CD14-positive monocyte (primary cell): ENCODE measurements at regions not wholly inside any gene's neighbourhood (a gene's known extent, or its start where the extent isn't known, plus 50 kb on each side); places are given as distances from the start of the nearest gene placed in this dataset.

Source experiments
- DNase-seq, 3 donors: peaks; one replicate each; pipeline ENCODE4 v3.0.0-alpha.2; 2011 to 2022
- H2AFZ ChIP-seq: 2 replicates; pipeline ENCODE4 v1.6.0; 2012; ENCODE audit warnings: mild to moderate bottlenecking, low read depth, low read length, inconsistent platforms; ENCODE audit not compliant: insufficient read depth, poor library complexity, severe bottlenecking
- H3K27ac ChIP-seq, 2 donors: 1 replicate in 1 of 2; 2 replicates in 1 of 2; pipeline ENCODE4 v1.5.1; 2012 to 2013; ENCODE audit warnings: low read length in 2 of 2, control low read depth in 1 of 2, inconsistent platforms in 1 of 2, low read depth in 1 of 2, mild to moderate bottlenecking in 1 of 2
- H3K27me3 ChIP-seq, 2 donors: one replicate each; pipeline versions ENCODE4 v1.6.0 to v1.6.1; 2011 to 2013; ENCODE audit warnings: low read length in 2 of 2; ENCODE audit not compliant: control insufficient read depth in 2 of 2, insufficient read depth in 2 of 2
- H3K36me3 ChIP-seq, 2 donors: replicated peaks in 1 of 2; 1 replicate in 1 of 2; 2 replicates in 1 of 2; pipeline versions ENCODE4 v1.5.1 to v1.6.1; 2012 to 2013; ENCODE audit warnings: low read length in 2 of 2, control low read depth in 1 of 2, inconsistent platforms in 1 of 2, mild to moderate bottlenecking in 1 of 2; ENCODE audit not compliant: insufficient read depth in 2 of 2, control insufficient read depth in 1 of 2
- H3K4me1 ChIP-seq, 2 donors: 1 replicate in 1 of 2; 2 replicates in 1 of 2; pipeline versions ENCODE4 v1.5.1 to v1.6.1; 2012 to 2013; ENCODE audit warnings: low read length in 2 of 2, control low read depth in 1 of 2, inconsistent platforms in 1 of 2, mild to moderate bottlenecking in 1 of 2, moderate library complexity in 1 of 2; ENCODE audit not compliant: insufficient read depth in 2 of 2, control insufficient read depth in 1 of 2
- H3K4me2 ChIP-seq: replicated peaks from 2 replicates; pipeline ENCODE3; 2012; ENCODE audit warnings: low read length, moderate library complexity, mild to moderate bottlenecking; ENCODE audit not compliant: poor library complexity, severe bottlenecking; ENCODE audit errors: extremely low read depth
- H3K4me3 ChIP-seq, 3 experiments: fragments of 200-600 bp in 1 of 3; sonication (generic) in 1 of 3; replicated peaks in 1 of 3; 1 replicate in 2 of 3; 2 replicates in 1 of 3; pipeline ENCODE4 v1.5.1; 2011 to 2013; ENCODE audit warnings: low read length in 3 of 3, mild to moderate bottlenecking in 3 of 3, control low read depth in 2 of 3, low read depth in 2 of 3, inconsistent platforms in 1 of 3, moderate library complexity in 1 of 3
- H3K79me2 ChIP-seq: 2 replicates; pipeline ENCODE4 v1.6.0; 2012; ENCODE audit warnings: mild to moderate bottlenecking, control low read depth, inconsistent platforms, low read length, moderate library complexity; ENCODE audit not compliant: insufficient read depth
- H3K9ac ChIP-seq: 2 replicates; pipeline ENCODE4 v1.6.0; 2017; ENCODE audit warnings: low read length, mild to moderate bottlenecking; ENCODE audit not compliant: insufficient read depth, poor library complexity, severe bottlenecking
- H3K9me3 ChIP-seq, 2 donors: replicated peaks in 1 of 2; 1 replicate in 1 of 2; 2 replicates in 1 of 2; pipeline versions ENCODE4 v1.5.1 to v1.6.1; 2012 to 2013; ENCODE audit warnings: low read length in 2 of 2, control low read depth in 1 of 2; ENCODE audit not compliant: control insufficient read depth in 1 of 2, insufficient read depth in 1 of 2
- H4K20me1 ChIP-seq: 2 replicates; pipeline ENCODE4 v1.6.0; 2012; ENCODE audit warnings: mild to moderate bottlenecking, low read length, control low read depth, moderate library complexity; ENCODE audit not compliant: insufficient read depth
- H3K27ac Mint-ChIP-seq, 7 donors: one replicate each; pipeline ENCODE4 v1.8.0; 2020; ENCODE audit warnings: mild to moderate bottlenecking in 7 of 7, mixed read lengths in 7 of 7, moderate library complexity in 6 of 7, inconsistent platforms in 2 of 7
- H3K27me3 Mint-ChIP-seq, 3 donors: one replicate each; pipeline ENCODE4 v1.8.0; 2021 to 2022; ENCODE audit warnings: low read depth in 3 of 3, mild to moderate bottlenecking in 3 of 3, mixed read lengths in 3 of 3, moderate library complexity in 3 of 3, inconsistent platforms in 1 of 3
- H3K36me3 Mint-ChIP-seq, 2 donors: one replicate each; pipeline ENCODE4 v1.8.0; 2020; ENCODE audit warnings: mixed read lengths in 2 of 2, inconsistent platforms in 1 of 2, mild to moderate bottlenecking in 1 of 2
- H3K4me1 Mint-ChIP-seq: one replicate; pipeline ENCODE4 v1.8.0; 2020; ENCODE audit warnings: mild to moderate bottlenecking, mixed read lengths
- H3K4me3 Mint-ChIP-seq, 2 donors: one replicate each; pipeline ENCODE4 v1.8.0; 2020; ENCODE audit warnings: mild to moderate bottlenecking in 2 of 2, mixed read lengths in 2 of 2, moderate library complexity in 1 of 2
- H3K9me3 Mint-ChIP-seq, 7 donors: one replicate each; pipeline ENCODE4 v1.8.0; 2020 to 2022; ENCODE audit warnings: mixed read lengths in 7 of 7, mild to moderate bottlenecking in 6 of 7, moderate library complexity in 6 of 7, inconsistent platforms in 2 of 7
- CTCF ChIP-seq: fragments of 200-600 bp; IDR thresholded peaks from one replicate; pipeline ENCODE4 v1.8.0; 2022; ENCODE audit warnings: antibody characterized with exemption, mild to moderate bottlenecking
- WGBS: methylation state at CpG from one replicate; pipeline ENCODE4 v1.1.5; 2013; ENCODE audit warnings: missing lambda C conversion rate; ENCODE audit not compliant: insufficient coverage; 5-methylcytosine and 5-hydroxymethylcytosine counted together
- intact Hi-C, 2 donors: fragments of 100-400 bp; cut with micrococcal nuclease; formaldehyde crosslinking; loops; one replicate each; pipeline versions ENCODE4 v1.15.0 to v1.15.1; 2023

GRCh38 chr3:106714400-106714799 lies 662.8 kb upstream of the CCDC54 start:
- Histone ChIP-seq H4K20me1 (no peaks in the 10 kb centered on the region), H3K36me3 (no peaks in the 10 kb centered on the region), H3K4me2 (no peak overlapping the region), H3K4me1 (no peaks in the 10 kb centered on the region), H3K27me3 (no peaks in the 10 kb centered on the region), H3K4me3 (no peak overlapping the region), H3K79me2 (no peaks in the 10 kb centered on the region), H3K9me3 (peaks cover 0 to 4% of the 10 kb centered on the region in 2 donors), H3K9ac (no peak overlapping the region), H2AFZ (no peak overlapping the region), H3K27ac (no peak overlapping the region)
- Mint-ChIP-seq H3K36me3 (no peaks in the 10 kb centered on the region), H3K4me3 (no peak overlapping the region), H3K27me3 (no peaks in the 10 kb centered on the region), H3K27ac (no peak overlapping the region), H3K9me3 (peaks cover 0 to 9% (median 4%) of the 10 kb centered on the region in 7 donors), H3K4me1 (no peaks in the 10 kb centered on the region)
- intact Hi-C loops = no loop called here
- TF ChIP-seq CTCF = no peak
- no peak for DNase-seq

- H3K36me3 ChIP-seq = no peaks in the 10 kb centered on the region
- no peak for DNase-seq
- TF ChIP-seq CTCF = no peak
- no peaks in the 10 kb centered on the region for H3K79me2 ChIP-seq
- no peak overlapping the region for H3K4me3 Mint-ChIP-seq
- H3K27me3 Mint-ChIP-seq = no peaks in the 10 kb centered on the region
- no peaks in the 10 kb centered on the region for H3K36me3 Mint-ChIP-seq
- H3K27ac Mint-ChIP-seq = no peak overlapping the region
- H3K27me3 ChIP-seq = no peaks in the 10 kb centered on the region
- H3K4me1 ChIP-seq = no peaks in the 10 kb centered on the region
- H3K27ac ChIP-seq = no peak overlapping the region
- H3K9ac ChIP-seq = no peak overlapping the region
- no peaks in the 10 kb centered on the region for H4K20me1 ChIP-seq
- no peak overlapping the region for H3K4me3 ChIP-seq
- WGBS = 93% methylated on average over 2 of the region's 3 CpGs
- intact Hi-C loops = no loop called here
- H2AFZ ChIP-seq = no peak overlapping the region
- peaks cover 0 to 4% of the 10 kb centered on the region in 2 donors for H3K9me3 ChIP-seq
- no peak overlapping the region for H3K4me2 ChIP-seq
- H3K9me3 Mint-ChIP-seq = peaks cover 0 to 9% (median 2%) of the 10 kb centered on the region in 7 donors
- H3K4me1 Mint-ChIP-seq = no peaks in the 10 kb centered on the region
These were observed 662.0 kb upstream of the CCDC54 start for GRCh38 chr3:106715286-106715685.
